ENCODE measurements at regions not wholly inside any gene's neighbourhood (a gene's known extent, or its start where the extent isn't known, plus 50 kb on each side); places are given as distances from the start of the nearest gene placed in this dataset.

- Mint-ChIP-seq H3K36me3 (ENCODE audit: low read depth) (no peaks in the 10 kb centered on the region), H3K4me1 (no peaks in the 10 kb centered on the region), H3K27ac (no peak overlapping the region), H3K27me3 (peaks cover 2% of the 10 kb centered on the region), H3K4me3 (no peak overlapping the region), H3K9me3 (ENCODE audit: low read depth) (no peaks in the 10 kb centered on the region)
- ChIA-PET CTCF (no interaction called here), POLR2A (no interaction called here)
- ATAC-seq (no peak), DNase-seq (no peak)
- intact Hi-C loops (cut with DNase I, micrococcal nuclease): no loop called here
Observed at GRCh38 chr1:70627910-70628309, 216.8 kb downstream of the CTH start.

GRCh38 chr1:70628973-70629372 is 217.9 kb downstream of the CTH start:
- no peak for ATAC-seq
- Mint-ChIP-seq H3K4me3 (no peak overlapping the region), H3K4me1 (no peaks in the 10 kb centered on the region), H3K27ac (no peak overlapping the region), H3K9me3 (ENCODE audit: low read depth) (no peaks in the 10 kb centered on the region), H3K36me3 (ENCODE audit: low read depth) (no peaks in the 10 kb centered on the region), H3K27me3 (peaks cover 2% of the 10 kb centered on the region)
- ChIA-PET CTCF (no interaction called here), POLR2A (no interaction called here)
- DNase-seq: no peak
- intact Hi-C loops (cut with DNase I, micrococcal nuclease): no loop called here

GRCh38 chr1:70633004-70633403 is 221.9 kb downstream of the CTH start:
- no peak for ATAC-seq
- no peak for DNase-seq
- ChIA-PET POLR2A (no interaction called here), CTCF (interaction anchor here (0.8 kb wide), 1 partner anchor 14 kb away, joined by 3 read pairs; no protein-coding TSS in a partner anchor)
- Mint-ChIP-seq H3K4me3 (no peak overlapping the region), H3K9me3 (ENCODE audit: low read depth) (no peaks in the 10 kb centered on the region), H3K27me3 (no peaks in the 10 kb centered on the region), H3K4me1 (no peaks in the 10 kb centered on the region), H3K36me3 (ENCODE audit: low read depth) (no peaks in the 10 kb centered on the region), H3K27ac (no peak overlapping the region)
- intact Hi-C loops (cut with DNase I, micrococcal nuclease): no loop called here

GRCh38 chr1:70635868-70636267 is 224.8 kb downstream of the CTH start:
- CTCF ChIA-PET: no interaction called here
- H3K4me1 Mint-ChIP-seq: no peaks in the 10 kb centered on the region
- ATAC-seq (no peak), DNase-seq (no peak)
- H3K36me3 Mint-ChIP-seq (ENCODE audit: low read depth): no peaks in the 10 kb centered on the region
- no peaks in the 10 kb centered on the region for H3K9me3 Mint-ChIP-seq (ENCODE audit: low read depth)
- H3K4me3 Mint-ChIP-seq: no peak overlapping the region
- POLR2A ChIA-PET: no interaction called here
- no peaks in the 10 kb centered on the region for H3K27me3 Mint-ChIP-seq
- H3K27ac Mint-ChIP-seq: no peak overlapping the region
- intact Hi-C loops (cut with DNase I, micrococcal nuclease): no loop called here

GRCh38 chr1:70641868-70642267 is 230.8 kb downstream of the CTH start:
- POLR2A ChIA-PET: interaction anchor here (0.7 kb wide), 1 partner anchor 157 kb away, joined by 3 read pairs; no protein-coding TSS in a partner anchor
- no peak for ATAC-seq
- H3K4me1 Mint-ChIP-seq: no peaks in the 10 kb centered on the region

GRCh38 chr1:70656361-70656760 is 245.3 kb downstream of the CTH start:
- intact Hi-C loops (cut with DNase I, micrococcal nuclease): no loop called here
- ATAC-seq (no peak), DNase-seq (no peak)
- Mint-ChIP-seq H3K4me1 (no peaks in the 10 kb centered on the region), H3K36me3 (ENCODE audit: low read depth) (no peaks in the 10 kb centered on the region), H3K9me3 (ENCODE audit: low read depth) (no peaks in the 10 kb centered on the region), H3K27ac (no peak overlapping the region), H3K4me3 (no peak overlapping the region), H3K27me3 (peaks cover 2% of the 10 kb centered on the region)
- ChIA-PET POLR2A (no interaction called here), CTCF (no interaction called here)

More at GRCh38 chr1:70641868-70642267, 230.8 kb downstream of the CTH start:
- CTCF ChIA-PET: no interaction called here
- Mint-ChIP-seq H3K9me3 (ENCODE audit: low read depth) (no peaks in the 10 kb centered on the region), H3K27me3 (no peaks in the 10 kb centered on the region), H3K4me3 (no peak overlapping the region), H3K27ac (no peak overlapping the region), H3K36me3 (ENCODE audit: low read depth) (no peaks in the 10 kb centered on the region)
- DNase-seq: no peak
- intact Hi-C loops (cut with DNase I, micrococcal nuclease): loop anchor here in 1 of 2 experiments (10.0 kb wide), 1 partner anchor 1613 kb away; no protein-coding TSS in a partner anchor

- intact Hi-C loops (cut with DNase I, micrococcal nuclease): no loop called here
- H3K4me3 Mint-ChIP-seq: no peak overlapping the region
- no peak overlapping the region for H3K27ac Mint-ChIP-seq
- CTCF ChIA-PET: no interaction called here
- no peaks in the 10 kb centered on the region for H3K9me3 Mint-ChIP-seq (ENCODE audit: low read depth)
- POLR2A ChIA-PET: no interaction called here
- no peaks in the 10 kb centered on the region for H3K36me3 Mint-ChIP-seq (ENCODE audit: low read depth)
- no peaks in the 10 kb centered on the region for H3K4me1 Mint-ChIP-seq
- ATAC-seq: no peak
- no peaks in the 10 kb centered on the region for H3K27me3 Mint-ChIP-seq
- DNase-seq: no peak
Observed at GRCh38 chr1:70659891-70660290, 248.8 kb downstream of the CTH start.

- DNase-seq: no peak
- intact Hi-C loops (cut with DNase I, micrococcal nuclease): no loop called here
- POLR2A ChIA-PET: no interaction called here
- CTCF ChIA-PET: interaction anchor here (0.7 kb wide), 1 partner anchor 739 kb away, joined by 3 read pairs; no protein-coding TSS in a partner anchor
- ATAC-seq: no peak
- no peaks in the 10 kb centered on the region for H3K4me1 Mint-ChIP-seq
- H3K27me3 Mint-ChIP-seq: no peaks in the 10 kb centered on the region
- H3K27ac Mint-ChIP-seq: no peak overlapping the region
- H3K9me3 Mint-ChIP-seq (ENCODE audit: low read depth): no peaks in the 10 kb centered on the region
- H3K4me3 Mint-ChIP-seq: no peak overlapping the region
- no peaks in the 10 kb centered on the region for H3K36me3 Mint-ChIP-seq (ENCODE audit: low read depth)
Observed at GRCh38 chr1:70666381-70667140, 255.5 kb downstream of the CTH start.

GRCh38 chr1:70667494-70668170 is 256.6 kb downstream of the CTH start:
- Mint-ChIP-seq H3K36me3 (ENCODE audit: low read depth) (no peaks in the 10 kb centered on the region), H3K4me3 (no peak overlapping the region), H3K4me1 (no peaks in the 10 kb centered on the region), H3K27me3 (no peaks in the 10 kb centered on the region), H3K27ac (no peak overlapping the region), H3K9me3 (ENCODE audit: low read depth) (no peaks in the 10 kb centered on the region)
- ATAC-seq: no peak
- intact Hi-C loops (cut with DNase I, micrococcal nuclease): no loop called here
- ChIA-PET CTCF (interaction anchor here (0.7 kb wide), 1 partner anchor 738 kb away, joined by 3 read pairs; no protein-coding TSS in a partner anchor), POLR2A (no interaction called here)
- DNase-seq: no peak

- intact Hi-C loops (cut with DNase I, micrococcal nuclease): no loop called here
- no peaks in the 10 kb centered on the region for H3K4me1 Mint-ChIP-seq
- ChIA-PET CTCF (no interaction called here), POLR2A (no interaction called here)
- H3K9me3 Mint-ChIP-seq (ENCODE audit: low read depth): no peaks in the 10 kb centered on the region
- ATAC-seq: no peak
- DNase-seq: no peak
- no peak overlapping the region for H3K4me3 Mint-ChIP-seq
- no peaks in the 10 kb centered on the region for H3K36me3 Mint-ChIP-seq (ENCODE audit: low read depth)
- no peaks in the 10 kb centered on the region for H3K27me3 Mint-ChIP-seq
- H3K27ac Mint-ChIP-seq: no peak overlapping the region
Observed at GRCh38 chr1:70671006-70671405, 259.9 kb downstream of the CTH start.

GRCh38 chr1:70672442-70672888 is 261.4 kb downstream of the CTH start:
- ATAC-seq (no peak), DNase-seq (no peak)
- peaks cover 3% of the 10 kb centered on the region for H3K27me3 Mint-ChIP-seq
- intact Hi-C loops (cut with DNase I, micrococcal nuclease): no loop called here
- no peaks in the 10 kb centered on the region for H3K9me3 Mint-ChIP-seq (ENCODE audit: low read depth)
- H3K4me3 Mint-ChIP-seq: no peak overlapping the region
- H3K36me3 Mint-ChIP-seq (ENCODE audit: low read depth): no peaks in the 10 kb centered on the region
- H3K27ac Mint-ChIP-seq: no peak overlapping the region
- CTCF ChIA-PET: no interaction called here
- POLR2A ChIA-PET: no interaction called here
- H3K4me1 Mint-ChIP-seq: no peaks in the 10 kb centered on the region
